ENCODE measurements at regions not wholly inside any gene's neighbourhood (a gene's known extent, or its start where the extent isn't known, plus 50 kb on each side); places are given as distances from the start of the nearest gene placed in this dataset.
"Not testable (repeated sequence)": the region's sequence is repeated elsewhere in the genome, so short reads cannot be mapped to it uniquely, and the experiment has no call there.

- H3K9me3 Mint-ChIP-seq: no peaks in the 10 kb centered on the region
- H3K36me3 Mint-ChIP-seq (ENCODE audit: insufficient read depth): no peaks in the 10 kb centered on the region
- DNase-seq: no peak
- no peaks in the 10 kb centered on the region for H3K4me1 Mint-ChIP-seq (ENCODE audit: low read depth in 2 of 2)
- no peak overlapping the region for H3K4me3 Mint-ChIP-seq
- H3K27me3 Mint-ChIP-seq: peaks cover 41 to 48% of the 10 kb centered on the region in 2 donors
- ATAC-seq (replicated peaks): no peak
- H3K27ac Mint-ChIP-seq: no peak overlapping the region
Measured at GRCh38 chr7:116368965-116369364, 130.6 kb upstream of the CAV2 start.

DNA sequence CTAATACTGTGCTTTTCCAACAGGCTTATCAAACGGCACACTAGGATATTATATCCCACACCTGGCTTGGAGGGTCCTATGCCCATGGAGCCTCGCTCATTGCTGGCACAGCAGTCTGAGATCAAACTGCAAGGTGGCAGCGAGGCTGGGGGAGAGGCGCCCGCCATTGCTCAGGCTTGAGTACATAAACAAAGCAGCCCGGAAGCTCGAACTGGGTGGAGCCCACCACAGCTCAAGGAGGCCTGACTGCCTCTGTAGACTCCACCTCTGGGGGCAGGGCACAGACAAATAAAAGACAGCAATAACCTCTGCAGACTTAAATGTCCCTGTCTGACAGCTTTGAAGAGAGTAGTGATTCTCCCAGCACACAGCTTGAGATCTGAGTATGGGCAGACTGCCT is 128.0 kb upstream of the CAV2 start:
- H3K9me3 Mint-ChIP-seq; H3K4me1 Mint-ChIP-seq (ENCODE audit: low read depth in 2 of 2); H3K4me3 Mint-ChIP-seq; ATAC-seq (replicated peaks); DNase-seq; H3K27ac Mint-ChIP-seq; H3K36me3 Mint-ChIP-seq (ENCODE audit: insufficient read depth): not testable (repeated sequence)
- H3K27me3 Mint-ChIP-seq: peaks cover 30 to 48% of the 10 kb centered on the region in 2 donors

- H3K4me1 Mint-ChIP-seq (ENCODE audit: low read depth in 2 of 2); H3K36me3 Mint-ChIP-seq (ENCODE audit: insufficient read depth); DNase-seq; ATAC-seq (replicated peaks); H3K27ac Mint-ChIP-seq; H3K4me3 Mint-ChIP-seq; H3K9me3 Mint-ChIP-seq: not testable (repeated sequence)
- peaks cover 24 to 46% of the 10 kb centered on the region in 2 donors for H3K27me3 Mint-ChIP-seq
Measured at GRCh38 chr7:116373229-116373628, 126.3 kb upstream of the CAV2 start.

GRCh38 chr7:116377721-116378120 is 121.8 kb upstream of the CAV2 start:
- peaks cover 20 to 27% of the 10 kb centered on the region in 2 donors for H3K27me3 Mint-ChIP-seq
- H3K9me3 Mint-ChIP-seq: no peaks in the 10 kb centered on the region
- H3K4me3 Mint-ChIP-seq: no peak overlapping the region
- DNase-seq (no peak), ATAC-seq (replicated peaks) (no peak)
- H3K27ac Mint-ChIP-seq: no peak overlapping the region
- no peaks in the 10 kb centered on the region for H3K36me3 Mint-ChIP-seq (ENCODE audit: insufficient read depth)
- H3K4me1 Mint-ChIP-seq (ENCODE audit: low read depth in 2 of 2): no peaks in the 10 kb centered on the region

DNA sequence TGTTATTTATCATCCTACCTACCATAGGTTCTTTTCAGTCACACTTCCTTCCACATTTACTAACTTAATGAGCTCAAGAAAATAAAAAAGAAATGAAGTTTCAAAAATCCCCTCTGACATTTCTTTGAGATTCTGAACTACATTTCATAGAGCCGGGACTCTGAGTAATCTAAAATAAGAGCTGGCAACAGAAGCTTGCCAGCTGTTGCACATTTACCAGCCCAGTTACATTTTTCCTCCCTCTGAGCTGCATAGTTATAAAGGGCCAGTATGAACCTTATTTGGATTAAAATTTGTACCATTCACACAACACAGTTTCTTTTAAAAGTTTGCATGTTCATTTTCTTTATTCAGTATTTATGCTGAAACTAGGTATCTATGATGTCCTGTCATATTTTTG is 119.5 kb upstream of the CAV2 start:
- Mint-ChIP-seq H3K27ac (no peak overlapping the region), H3K27me3 (peaks cover 20 to 24% of the 10 kb centered on the region in 2 donors), H3K36me3 (ENCODE audit: insufficient read depth) (peaks cover 3% of the 10 kb centered on the region), H3K4me1 (ENCODE audit: low read depth in 2 of 2) (no peaks in the 10 kb centered on the region), H3K4me3 (no peak overlapping the region), H3K9me3 (no peaks in the 10 kb centered on the region)
- DNase-seq (no peak), ATAC-seq (replicated peaks) (no peak)

GRCh38 chr7:116382375-116382774 is 117.2 kb upstream of the CAV2 start:
- peaks cover 3% of the 10 kb centered on the region for H3K36me3 Mint-ChIP-seq (ENCODE audit: insufficient read depth)
- ATAC-seq (replicated peaks): no peak
- H3K4me3 Mint-ChIP-seq: no peak overlapping the region
- no peak overlapping the region for H3K27ac Mint-ChIP-seq
- no peaks in the 10 kb centered on the region for H3K4me1 Mint-ChIP-seq (ENCODE audit: low read depth in 2 of 2)
- no peak for DNase-seq
- H3K27me3 Mint-ChIP-seq: peaks cover 32 to 34% of the 10 kb centered on the region in 2 donors
- no peaks in the 10 kb centered on the region for H3K9me3 Mint-ChIP-seq

DNA sequence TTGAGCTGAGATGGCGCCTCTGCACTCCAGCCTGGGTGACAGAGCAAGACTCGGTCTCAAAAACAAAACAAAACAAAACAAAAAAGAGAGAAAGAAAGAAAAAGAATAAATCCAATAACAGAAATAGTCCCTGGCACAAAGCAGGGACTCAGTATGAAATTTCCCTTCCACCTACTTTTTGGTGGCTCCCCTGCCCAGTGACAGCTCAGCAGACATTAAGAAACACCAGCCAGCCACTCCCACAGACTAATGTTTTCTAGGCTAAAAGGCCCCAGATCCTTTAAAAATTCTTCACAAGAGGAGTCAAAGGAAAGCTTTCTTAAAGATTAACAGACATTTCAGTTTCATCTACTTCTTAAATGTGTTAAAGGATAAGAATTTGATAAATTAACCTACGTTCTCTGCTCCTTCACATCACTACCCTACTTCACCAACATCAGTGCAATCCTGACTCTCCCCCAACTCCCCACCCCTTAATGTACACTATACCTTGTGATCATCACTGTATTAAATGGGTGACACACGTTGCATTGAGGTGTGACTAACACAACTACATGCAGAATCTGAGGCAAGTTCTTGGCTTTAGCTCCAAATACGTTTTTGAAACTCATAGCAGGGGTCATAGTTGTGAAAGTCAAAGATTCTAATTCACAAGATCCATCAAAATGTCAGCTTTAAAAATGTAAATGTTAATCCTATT is 114.5 kb upstream of the CAV2 start:
- Mint-ChIP-seq H3K4me3 (no peak overlapping the region), H3K4me1 (ENCODE audit: low read depth in 2 of 2) (no peaks in the 10 kb centered on the region), H3K27ac (no peak overlapping the region), H3K27me3 (peaks cover 32 to 38% of the 10 kb centered on the region in 2 donors), H3K9me3 (no peaks in the 10 kb centered on the region), H3K36me3 (ENCODE audit: insufficient read depth) (peaks cover 3% of the 10 kb centered on the region)
- ATAC-seq (replicated peaks) (no peak), DNase-seq (no peak)

- Mint-ChIP-seq H3K36me3 (ENCODE audit: insufficient read depth) (peaks cover 3% of the 10 kb centered on the region), H3K4me1 (ENCODE audit: low read depth in 2 of 2) (no peaks in the 10 kb centered on the region), H3K27me3 (peaks cover 26 to 34% of the 10 kb centered on the region in 2 donors), H3K4me3 (no peak overlapping the region), H3K9me3 (no peaks in the 10 kb centered on the region), H3K27ac (no peak overlapping the region)
- no peak for ATAC-seq (replicated peaks)
- no peak for DNase-seq
Measured at GRCh38 chr7:116386674-116387073, 112.9 kb upstream of the CAV2 start.

DNA sequence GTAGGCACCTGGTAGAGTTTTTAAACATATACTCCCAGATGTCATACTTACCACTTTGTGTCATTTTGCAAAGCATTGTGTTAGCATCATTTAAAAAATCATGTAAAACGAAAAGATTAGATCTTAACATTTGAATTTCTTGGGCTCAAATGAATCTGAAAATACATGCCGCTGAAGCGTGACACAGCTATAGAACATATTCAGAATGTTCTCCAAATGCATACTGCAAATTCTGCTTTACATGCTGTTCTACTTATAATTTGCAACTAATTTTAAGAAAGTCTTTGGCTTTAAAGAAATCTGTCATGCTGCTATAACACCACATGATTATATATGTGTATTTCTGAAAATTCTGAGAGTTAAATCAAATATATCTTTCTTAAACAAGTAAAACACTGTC is 109.2 kb upstream of the CAV2 start:
- no peaks in the 10 kb centered on the region for H3K9me3 Mint-ChIP-seq
- H3K36me3 Mint-ChIP-seq (ENCODE audit: insufficient read depth): no peaks in the 10 kb centered on the region
- H3K4me1 Mint-ChIP-seq (ENCODE audit: low read depth in 2 of 2): no peaks in the 10 kb centered on the region

DNA sequence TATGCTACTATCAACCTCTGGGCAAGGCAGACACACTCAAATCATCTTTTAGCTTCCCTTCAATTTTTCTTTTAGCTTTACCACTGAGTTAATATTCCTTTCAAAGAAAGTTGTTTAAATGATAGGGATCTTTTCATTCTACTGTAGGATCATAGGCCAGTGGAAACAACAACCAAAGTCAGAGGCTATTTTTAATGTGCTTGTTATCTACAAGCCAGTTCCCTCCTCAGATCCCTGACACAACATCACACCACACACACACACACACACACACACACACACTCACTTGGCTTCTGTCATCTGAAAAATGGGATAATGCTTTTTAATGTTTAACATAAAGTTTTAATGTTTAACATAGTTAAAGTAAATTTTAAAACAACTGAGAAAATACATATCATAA is 106.7 kb upstream of the CAV2 start:
- Mint-ChIP-seq H3K4me3 (no peak overlapping the region), H3K9me3 (no peaks in the 10 kb centered on the region), H3K27ac (no peak overlapping the region), H3K4me1 (ENCODE audit: low read depth in 2 of 2) (no peaks in the 10 kb centered on the region), H3K27me3 (peaks cover 12 to 14% of the 10 kb centered on the region in 2 donors), H3K36me3 (ENCODE audit: insufficient read depth) (no peaks in the 10 kb centered on the region)
- ATAC-seq (replicated peaks): no peak
- DNase-seq: no peak

More for the DNA sequence above, 109.2 kb upstream of the CAV2 start:
- Mint-ChIP-seq H3K4me3 (no peak overlapping the region), H3K27me3 (peaks cover 15 to 23% of the 10 kb centered on the region in 2 donors), H3K27ac (no peak overlapping the region)
- DNase-seq (no peak), ATAC-seq (replicated peaks) (no peak)

DNA sequence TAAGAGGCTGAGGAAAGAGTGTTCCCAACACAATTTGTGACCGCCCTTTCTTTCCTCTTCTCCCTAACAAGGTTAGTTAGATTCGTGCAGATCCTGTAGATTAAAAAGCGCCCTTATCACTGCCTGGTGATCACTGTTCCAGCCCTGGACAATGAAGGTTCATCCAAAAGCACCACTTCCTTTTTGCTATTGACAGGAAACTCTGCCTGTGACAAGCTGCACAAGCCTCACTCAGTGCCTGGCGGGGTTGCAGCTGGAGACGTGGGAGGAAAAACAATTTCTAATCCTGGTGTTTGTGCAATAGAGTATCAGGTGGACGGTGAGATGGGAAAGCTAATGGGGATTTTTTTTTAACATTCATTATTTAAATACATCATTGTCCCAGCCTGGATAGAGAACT is 105.9 kb upstream of the CAV2 start:
- Mint-ChIP-seq H3K27ac (no peak overlapping the region), H3K36me3 (ENCODE audit: insufficient read depth) (no peaks in the 10 kb centered on the region), H3K4me3 (no peak overlapping the region), H3K27me3 (peaks cover 19 to 22% of the 10 kb centered on the region in 2 donors), H3K4me1 (ENCODE audit: low read depth in 2 of 2) (no peaks in the 10 kb centered on the region), H3K9me3 (no peaks in the 10 kb centered on the region)
- ATAC-seq (replicated peaks): no peak
- DNase-seq: no peak

DNA sequence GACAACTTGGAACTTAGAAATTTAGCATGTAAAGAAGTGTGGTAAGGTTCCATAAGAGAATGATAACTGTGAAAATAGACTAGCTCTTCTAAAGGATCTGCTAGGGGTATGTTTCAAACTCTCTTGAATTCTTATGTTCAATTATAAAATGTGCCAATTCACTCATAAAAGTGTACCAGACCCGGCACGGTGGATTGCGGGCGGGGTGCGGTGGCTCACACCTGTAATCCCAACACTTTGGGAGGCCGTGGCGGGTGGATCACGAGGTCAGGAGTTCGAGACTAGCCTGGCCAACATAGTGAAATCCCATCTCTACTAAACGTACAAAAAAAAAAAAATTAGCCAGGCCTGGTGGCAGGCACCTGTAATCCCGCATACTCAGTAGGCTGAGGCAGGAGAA is 105.4 kb upstream of the CAV2 start:
- Mint-ChIP-seq H3K9me3 (no peaks in the 10 kb centered on the region), H3K36me3 (ENCODE audit: insufficient read depth) (no peaks in the 10 kb centered on the region), H3K4me3 (no peak overlapping the region), H3K27ac (no peak overlapping the region), H3K4me1 (ENCODE audit: low read depth in 2 of 2) (no peaks in the 10 kb centered on the region), H3K27me3 (peaks cover 19 to 27% of the 10 kb centered on the region in 2 donors)
- ATAC-seq (replicated peaks) (no peak), DNase-seq (no peak)

- Mint-ChIP-seq H3K9me3 (no peaks in the 10 kb centered on the region), H3K27me3 (peaks cover 13 to 23% of the 10 kb centered on the region in 2 donors), H3K4me1 (ENCODE audit: low read depth in 2 of 2) (no peaks in the 10 kb centered on the region), H3K4me3 (no peak overlapping the region), H3K27ac (no peak overlapping the region), H3K36me3 (ENCODE audit: insufficient read depth) (no peaks in the 10 kb centered on the region)
- DNase-seq (no peak), ATAC-seq (replicated peaks) (no peak)
Measured at GRCh38 chr7:116395141-116395791, 104.3 kb upstream of the CAV2 start.

GRCh38 chr7:116398672-116399071 is 100.9 kb upstream of the CAV2 start:
- no peak for ATAC-seq (replicated peaks)
- Mint-ChIP-seq H3K36me3 (ENCODE audit: insufficient read depth) (peaks cover 2% of the 10 kb centered on the region), H3K27me3 (peaks cover 20 to 42% of the 10 kb centered on the region in 2 donors), H3K4me1 (ENCODE audit: low read depth in 2 of 2) (no peaks in the 10 kb centered on the region), H3K27ac (no peak overlapping the region), H3K4me3 (no peak overlapping the region), H3K9me3 (no peaks in the 10 kb centered on the region)
- DNase-seq: no peak

Measured in effector memory CD8-positive, alpha-beta T cell (primary cell).